Stimulated activated CD4-positive, alpha-beta T cell treated with anti-CD3 and anti-CD28 coated beads, TNF-alpha, amount 100 ng/mL, for 24 hours (primary cell): ENCODE measurements at regions not wholly inside any gene's neighbourhood (a gene's known extent, or its start where the extent isn't known, plus 50 kb on each side); places are given as distances from the start of the nearest gene placed in this dataset.

Source experiments
- DNase-seq, 3 experiments: peaks; one replicate each; pipeline ENCODE4 v3.0.0-alpha.2; 2020; ENCODE audit warnings: low read depth in 3 of 3

DNA sequence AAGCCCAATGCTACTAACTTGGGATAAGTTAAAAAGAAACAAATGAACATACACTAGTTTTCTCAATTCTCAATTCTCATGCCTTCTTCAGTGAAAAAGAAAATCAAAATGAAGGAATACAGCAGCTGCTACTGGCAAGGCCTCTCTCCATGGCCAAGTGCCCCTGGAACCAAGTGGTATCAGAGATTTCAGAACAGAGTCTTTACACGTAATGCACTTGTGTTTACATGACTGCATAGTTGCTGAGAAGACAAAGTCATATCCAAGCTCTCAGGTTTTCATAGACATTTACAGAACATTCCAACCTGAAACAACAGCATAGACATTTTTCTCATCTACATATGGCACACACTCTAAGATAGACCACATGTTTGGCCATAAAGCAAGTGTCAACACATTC lies 789.9 kb downstream of the CBLN2 start:
- no peak for DNase-seq

DNA sequence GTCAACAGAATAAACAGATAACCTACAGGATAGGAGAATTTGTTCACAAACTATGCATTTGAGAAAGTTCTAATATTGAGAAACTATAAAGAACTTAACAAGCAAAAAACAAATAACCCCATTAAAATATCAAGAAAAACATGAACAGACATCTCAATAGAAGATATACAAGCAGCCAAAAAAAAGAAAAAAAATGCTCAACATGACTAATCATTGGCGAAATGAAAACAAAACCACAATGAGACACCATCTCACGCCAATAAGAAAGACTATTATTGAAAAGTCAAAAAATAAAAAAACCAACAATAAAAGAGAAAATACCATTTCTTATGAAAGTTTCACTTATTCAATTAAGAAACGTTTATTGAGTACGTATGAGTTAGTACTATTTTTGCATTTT lies 800.5 kb downstream of the CBLN2 start:
- no peak for DNase-seq

DNA sequence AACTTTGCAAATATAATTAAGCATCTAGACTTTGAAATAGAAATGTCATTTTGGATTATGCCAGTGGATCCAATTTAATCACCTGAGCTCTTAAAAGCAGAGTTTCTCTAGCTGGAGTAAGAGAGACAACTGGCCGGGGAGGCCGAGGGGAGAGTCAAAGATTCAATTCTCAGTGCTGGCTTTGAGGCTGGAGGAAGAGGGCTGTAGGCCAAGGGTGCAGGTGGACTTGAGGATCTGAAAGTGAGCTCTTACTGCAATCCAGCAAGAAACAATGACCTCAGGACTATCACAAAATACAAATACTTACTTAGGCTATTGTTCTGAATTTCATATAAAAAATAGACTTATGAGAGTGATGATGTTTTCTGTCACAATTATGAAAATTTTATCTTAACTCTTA lies 814.5 kb downstream of the CBLN2 start:
- DNase-seq = no peak

DNA sequence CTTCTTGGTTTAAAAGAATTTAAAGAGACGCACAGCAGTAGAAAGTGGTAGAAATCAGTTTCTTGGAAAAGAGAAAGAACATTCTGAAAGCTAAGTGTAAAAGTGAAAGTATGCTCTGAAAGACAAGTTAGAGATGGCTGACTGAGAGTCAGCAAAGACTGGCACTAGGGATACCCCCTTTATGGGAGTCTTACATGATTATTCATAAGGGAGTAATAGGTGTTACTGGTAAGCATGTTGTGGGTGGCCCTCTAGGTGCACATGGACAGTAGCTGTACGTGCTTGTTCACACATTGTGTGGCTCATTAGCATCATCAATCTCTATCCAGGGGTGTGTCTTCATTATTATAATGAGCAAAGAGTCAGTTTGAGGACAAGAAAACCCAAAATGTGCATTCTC lies 816.2 kb downstream of the CBLN2 start:
- no peak for DNase-seq

DNA sequence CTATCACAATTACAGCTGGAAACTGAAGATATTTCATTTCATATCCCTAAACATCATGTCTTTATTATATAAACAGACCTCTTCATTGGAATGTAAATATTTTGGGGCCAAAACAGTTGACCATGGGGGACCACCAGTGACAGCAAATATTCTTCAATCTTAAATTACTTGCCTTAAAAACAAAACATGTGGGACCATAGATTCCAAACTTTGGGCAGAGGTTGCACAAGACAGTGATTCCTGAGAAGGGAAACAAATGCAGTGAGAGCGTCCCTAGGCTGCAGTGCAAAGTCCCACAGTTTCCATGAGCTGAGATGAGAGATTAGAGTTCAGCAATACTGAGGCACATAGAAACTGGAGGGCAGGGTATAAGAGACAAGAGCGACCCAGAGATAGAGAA lies 818.9 kb downstream of the CBLN2 start:
- no peak for DNase-seq

DNA sequence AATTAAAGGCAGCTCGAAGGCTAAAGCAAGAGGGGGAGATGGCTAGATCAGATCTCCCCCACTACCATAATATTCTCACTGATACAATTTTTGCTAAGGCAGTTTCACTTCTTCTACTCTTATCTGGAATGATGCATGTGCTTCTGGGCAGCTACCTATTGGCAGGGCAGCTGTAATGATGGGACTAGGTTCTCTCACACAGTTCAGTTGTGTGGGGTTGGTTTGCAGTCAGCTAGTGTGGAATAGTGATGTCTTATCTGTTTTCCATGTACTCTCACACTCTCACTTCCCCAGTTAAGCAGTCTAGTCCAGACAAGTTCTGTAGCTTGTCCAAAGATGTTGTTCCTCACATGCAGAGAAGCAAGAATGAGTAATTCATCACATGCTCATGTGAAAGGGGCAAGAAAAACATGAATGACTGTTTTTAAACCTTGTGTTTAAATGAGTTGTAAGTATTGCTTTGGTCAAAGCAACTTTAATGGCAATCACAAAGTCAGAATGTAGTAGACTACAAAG lies 836.1 kb downstream of the CBLN2 start:
- DNase-seq = no peak

DNA sequence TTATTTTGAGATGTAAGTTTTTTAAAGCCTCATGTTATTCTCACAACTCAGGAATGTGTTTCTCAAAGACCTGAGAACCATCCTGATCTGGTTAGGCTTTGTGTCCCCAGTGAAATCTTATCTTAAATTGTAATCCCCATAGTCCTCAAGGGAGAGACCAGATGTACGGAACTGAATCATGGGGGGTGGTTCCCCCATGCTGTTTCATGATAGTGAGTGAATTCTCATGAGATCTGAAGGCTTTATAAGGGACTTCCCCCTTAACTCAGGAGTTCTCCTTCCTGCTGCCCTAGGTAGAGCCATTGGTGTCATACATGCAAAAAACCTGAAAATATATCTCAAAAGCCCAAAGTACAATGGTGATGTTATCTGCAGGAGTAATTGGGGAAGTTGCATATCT lies 836.7 kb downstream of the CBLN2 start:
- no peak for DNase-seq

DNA sequence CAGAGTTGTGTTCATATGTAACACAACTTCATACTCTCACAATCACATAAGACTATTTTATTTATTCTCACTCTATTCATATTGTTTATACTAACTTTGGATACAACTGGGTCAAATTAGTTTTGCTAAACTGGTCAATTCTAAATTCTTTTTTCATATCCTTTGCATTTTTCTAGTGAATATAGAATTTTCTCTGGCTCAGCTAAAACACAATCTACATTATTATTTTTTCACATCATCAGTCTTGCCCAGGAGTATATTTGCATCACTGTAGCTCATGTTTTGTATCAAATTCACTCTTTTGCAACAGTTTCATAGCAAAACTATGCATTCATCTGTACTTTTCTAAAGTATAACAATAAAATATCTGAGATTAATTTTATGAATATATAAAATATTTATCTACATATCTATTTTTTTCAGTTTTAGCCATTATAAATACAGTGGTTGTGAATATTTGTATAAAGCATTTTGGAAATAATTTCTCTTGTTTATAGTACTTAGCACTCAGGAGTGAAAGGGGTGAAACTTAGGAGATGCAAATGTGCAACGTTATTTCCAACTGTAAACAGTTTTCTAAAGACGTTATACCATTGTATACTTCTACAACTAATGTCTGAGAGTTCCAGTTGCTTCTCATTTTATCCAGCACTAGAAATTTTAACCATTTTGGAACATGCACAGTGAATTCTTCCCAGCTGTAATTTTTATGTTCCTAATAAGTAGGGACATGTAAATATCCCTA lies 854.6 kb downstream of the CBLN2 start:
- DNase-seq = no peak

DNA sequence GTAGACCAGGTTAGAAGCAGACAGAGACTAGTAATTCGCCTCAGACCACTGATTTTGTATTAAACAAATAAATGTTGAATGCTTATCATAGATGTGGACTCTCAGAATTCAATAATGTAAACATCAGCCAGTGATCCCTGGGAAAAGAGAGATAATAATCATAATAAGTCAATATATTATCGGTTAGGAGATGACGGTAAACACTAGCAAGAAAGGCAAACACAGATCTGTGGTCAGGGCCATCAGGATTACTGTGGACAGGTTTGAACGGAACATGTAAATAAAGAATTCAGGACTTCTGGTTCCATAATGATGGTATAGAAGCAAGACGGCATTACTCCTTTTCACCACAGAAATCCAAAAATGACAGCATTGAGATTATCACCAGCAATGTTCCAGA lies 861.6 kb downstream of the CBLN2 start:
- DNase-seq = no peak

DNA sequence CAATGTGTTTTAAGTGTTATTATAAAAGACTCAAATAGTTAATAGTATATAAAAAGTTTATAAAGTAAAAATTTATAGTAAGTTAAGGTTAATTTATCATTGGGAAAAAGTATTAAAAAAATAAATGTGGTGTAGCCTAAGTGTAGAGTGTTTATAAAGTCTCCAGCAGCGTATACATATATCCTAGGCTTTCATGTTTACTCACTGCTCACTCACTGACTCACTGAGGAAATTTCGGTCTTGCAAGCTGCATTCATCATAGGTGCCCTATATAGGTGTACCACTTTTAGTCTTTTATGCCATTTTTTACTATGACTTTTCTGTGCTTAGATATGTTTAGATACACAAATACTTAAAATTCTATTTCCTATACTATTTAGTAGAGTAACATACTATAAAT lies 866.0 kb downstream of the CBLN2 start:
- no peak for DNase-seq

DNA sequence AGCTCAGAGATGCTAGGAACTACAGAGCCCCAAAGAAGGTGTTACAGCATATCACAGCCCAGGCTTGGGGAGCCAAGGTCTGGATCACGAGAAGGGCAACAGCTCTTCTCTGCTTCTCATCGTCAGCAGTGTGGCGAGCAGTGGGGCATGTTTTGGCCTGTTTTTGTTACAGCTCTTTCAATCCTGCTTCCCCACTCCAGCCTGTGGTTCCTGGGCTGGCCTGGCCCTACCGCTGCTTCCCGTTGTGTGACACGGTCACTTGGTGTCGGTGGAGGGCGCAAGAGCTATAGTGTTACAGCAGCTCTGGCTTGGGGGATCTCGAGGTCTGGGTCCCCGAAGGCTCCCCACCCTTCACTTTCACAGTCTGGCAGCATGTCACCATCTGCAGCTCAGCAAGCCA lies 870.2 kb downstream of the CBLN2 start:
- DNase-seq = no peak

DNA sequence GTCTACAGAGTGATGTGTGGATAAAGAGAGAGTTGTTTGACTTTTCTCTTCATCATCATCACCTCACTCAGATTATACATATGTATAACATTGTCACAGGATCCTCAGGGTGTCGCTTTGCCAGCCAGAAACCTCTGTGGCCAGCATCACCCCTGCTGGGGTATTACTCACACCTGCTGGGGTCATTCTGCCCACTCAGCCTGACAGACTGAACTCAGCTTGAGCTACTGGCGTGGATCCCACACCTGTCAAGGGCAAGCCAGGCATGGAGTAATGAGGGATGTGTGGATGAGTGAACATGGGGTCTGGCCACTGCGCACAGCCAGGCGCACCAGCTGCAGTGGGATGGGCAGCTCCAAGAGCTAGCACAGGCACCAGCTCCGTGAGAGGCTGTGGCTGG lies 870.6 kb downstream of the CBLN2 start:
- DNase-seq = no peak

DNA sequence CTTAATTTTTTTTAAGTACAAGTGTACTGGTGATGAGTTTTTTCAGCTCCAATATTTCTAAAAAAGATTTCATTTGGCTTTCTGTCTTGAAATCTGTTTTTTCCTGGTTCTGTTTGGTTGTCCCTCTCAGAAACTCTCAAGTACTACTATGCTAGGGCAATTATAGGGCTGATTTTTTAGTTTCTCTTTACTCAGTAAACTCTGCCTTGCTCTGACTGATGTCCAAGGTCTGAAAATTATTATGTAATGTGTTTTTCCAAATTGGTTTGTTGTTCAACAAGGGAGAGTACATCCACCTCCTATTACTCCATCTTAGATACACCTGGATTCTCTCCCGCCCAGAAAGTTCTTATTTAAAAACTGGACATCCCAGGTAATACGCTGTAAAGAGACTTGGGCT lies 877.7 kb downstream of the CBLN2 start:
- no peak for DNase-seq

DNA sequence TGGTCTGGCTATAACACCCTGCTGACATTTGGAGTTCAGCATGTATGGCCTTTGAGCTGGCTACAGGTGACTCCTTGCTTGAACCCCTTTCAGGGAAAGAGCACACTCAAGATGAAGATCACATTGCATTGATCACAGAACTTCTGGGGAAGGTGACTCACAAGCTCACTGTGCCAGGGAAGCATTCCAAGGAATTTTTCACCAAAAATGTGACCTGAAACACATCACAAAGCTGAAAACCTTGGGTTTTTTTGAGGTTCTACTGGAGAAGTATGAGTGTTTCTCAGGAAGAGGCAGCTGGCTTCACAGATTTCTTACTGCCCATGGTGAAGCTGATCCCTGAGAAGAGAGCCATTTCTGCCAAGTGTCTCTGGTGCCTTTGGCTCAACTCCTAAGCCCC lies 879.0 kb downstream of the CBLN2 start:
- DNase-seq = no peak

DNA sequence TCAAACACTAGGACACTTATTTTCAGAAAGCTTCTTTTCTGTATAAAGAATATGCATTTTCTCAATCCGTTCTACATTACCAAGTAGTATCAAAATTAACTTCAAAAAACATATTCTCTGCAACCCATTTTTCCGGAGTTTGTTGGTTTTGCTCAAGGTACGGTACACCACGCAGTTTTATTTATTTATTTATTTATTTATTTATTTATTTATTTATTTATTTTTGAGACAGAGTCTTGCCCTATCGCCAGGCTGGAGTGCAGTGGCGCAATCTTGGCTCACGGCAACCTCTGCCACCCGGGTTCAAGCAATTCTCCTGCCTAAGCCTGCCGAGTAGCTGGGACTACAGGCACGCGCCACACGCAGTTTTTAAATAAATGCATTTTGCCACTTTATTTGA lies 900.3 kb downstream of the CBLN2 start:
- DNase-seq = no peak

DNA sequence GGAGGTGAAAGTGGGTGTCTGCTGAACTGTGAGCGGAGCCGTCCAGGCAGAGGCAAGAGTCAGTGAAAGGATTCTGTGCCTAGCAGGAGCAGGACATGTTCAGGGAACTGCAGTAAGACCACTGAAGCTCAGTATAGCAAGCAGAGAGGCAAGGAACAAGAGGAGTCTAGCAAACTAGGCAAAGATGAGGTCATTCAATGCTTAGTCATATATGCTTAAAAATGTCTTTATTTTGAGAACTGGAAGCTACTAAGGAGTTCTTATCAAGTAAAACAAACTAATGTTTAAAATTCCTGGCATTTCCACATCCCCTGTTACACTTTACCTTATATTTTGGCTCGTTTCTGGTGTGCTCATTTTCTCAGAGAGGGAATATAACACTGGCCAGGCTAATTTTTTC lies 913.4 kb downstream of the CBLN2 start:
- DNase-seq = no peak

DNA sequence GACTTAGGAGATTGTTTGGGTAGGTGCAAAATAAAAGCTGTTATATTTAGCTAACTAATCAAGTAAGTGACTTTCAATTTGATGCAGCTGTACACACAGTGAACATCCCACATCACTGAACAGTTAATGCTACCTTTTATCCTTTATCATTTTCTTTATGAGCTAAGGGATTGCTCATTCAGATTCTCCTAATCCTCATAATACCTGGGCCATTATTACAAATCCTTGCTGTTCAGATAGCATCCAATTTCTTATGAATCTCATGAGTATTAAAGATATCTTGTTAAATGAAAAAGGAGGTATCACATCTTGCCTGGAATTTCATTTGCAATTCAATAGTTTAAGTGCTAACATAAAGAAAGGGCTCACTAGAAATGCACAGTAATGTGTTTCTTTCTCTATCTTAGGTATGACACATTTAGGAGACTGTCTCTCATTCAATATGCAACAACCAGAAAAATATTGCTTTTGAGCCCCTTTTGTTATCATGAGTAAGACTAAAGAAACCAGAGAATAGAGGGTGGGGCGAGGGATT lies 918.5 kb downstream of the CBLN2 start:
- DNase-seq = no peak

DNA sequence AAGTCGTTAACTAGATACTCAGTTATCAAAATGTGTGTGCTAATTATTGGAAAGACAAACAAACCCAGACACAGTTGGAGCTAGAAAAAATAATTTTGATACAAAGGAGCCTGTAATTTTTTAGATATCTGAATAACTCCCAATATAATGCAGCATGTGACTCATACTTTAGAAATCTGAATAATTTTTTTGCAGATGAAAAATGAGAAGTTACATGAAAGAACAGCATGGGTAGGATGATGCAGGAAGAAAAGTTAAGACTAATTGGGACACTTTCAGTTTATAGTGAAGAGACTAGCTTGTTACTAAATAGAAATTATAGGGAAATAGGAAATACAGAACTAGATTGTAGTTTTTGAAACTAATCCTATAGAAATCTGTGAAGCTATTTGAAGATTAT lies 945.8 kb downstream of the CBLN2 start:
- DNase-seq = no peak

DNA sequence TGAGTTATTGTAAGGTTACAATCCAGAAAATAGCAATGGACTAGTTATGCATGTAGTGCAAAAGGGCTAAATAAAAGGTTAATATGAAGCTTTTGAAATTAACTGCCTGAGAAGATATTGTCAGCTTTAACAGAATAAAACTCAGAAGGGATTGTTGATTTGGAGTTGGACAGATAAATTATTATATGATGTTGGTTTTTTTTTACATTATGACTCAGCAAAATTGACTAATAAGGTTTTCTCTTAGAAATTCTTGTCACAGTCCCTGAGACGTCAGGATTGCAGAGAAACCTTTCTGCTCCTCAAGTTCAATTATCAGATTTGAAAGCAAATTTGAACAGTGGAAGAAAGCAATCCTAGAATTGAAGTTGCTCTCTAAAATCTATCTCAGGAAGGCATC lies 946.9 kb downstream of the CBLN2 start:
- DNase-seq = no peak

DNA sequence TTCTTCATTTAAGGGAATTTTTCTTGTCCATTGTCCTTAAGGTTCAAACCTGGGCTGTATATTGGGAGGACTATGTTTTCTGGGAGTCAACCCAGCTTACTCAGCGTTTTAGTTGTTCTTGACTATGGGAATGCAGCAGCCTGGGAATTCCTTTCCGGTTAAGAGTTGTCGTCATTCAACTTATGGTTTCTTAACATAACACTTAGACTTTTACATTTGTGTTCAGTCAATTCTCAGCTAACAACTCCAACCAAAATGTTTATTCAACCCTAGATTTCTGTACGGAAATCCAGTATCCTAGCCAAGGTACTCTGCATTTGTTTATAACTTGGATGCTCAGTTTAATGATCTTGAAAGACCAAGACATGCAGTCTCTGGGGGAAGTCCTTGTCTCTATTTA lies 960.9 kb downstream of the CBLN2 start:
- no peak for DNase-seq

DNA sequence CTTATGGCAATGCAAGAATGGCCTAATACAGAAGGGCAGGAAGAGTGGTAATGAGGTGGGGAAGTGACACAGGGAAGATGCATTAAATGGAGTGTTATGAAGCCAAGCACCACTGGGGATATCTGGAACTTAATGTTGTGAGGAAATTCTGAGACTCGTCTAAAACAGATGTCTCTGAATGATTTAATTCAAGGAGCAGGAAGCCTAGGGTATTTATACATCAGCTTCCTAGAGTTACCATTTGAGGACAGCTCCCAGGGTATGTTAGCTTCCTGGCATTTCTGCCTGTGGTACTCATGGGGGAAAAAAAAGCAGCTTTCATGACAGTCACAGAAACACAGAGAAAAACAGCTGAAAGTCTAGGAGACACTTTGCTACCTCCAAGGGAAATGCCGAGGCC lies 989.5 kb downstream of the CBLN2 start:
- DNase-seq = no peak

DNA sequence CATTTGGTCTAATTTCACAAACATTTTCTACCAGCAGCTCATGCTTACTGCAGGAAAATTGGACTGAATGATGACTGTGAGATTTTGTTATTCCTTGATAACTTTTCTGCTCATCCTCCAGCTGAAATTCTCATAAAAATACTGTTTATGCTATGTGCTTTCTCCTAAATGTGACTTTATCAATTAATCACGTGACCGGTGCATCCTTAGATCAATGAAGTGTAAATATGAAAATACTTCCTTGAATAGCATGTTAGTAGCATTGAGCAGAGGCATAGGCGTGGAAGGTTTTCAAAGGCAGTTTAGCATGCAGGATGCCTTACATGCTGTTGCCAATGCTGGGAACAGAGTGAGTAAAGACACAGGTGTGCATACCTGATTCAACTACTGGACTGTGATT lies 1002.5 kb downstream of the CBLN2 start:
- no peak for DNase-seq

DNA sequence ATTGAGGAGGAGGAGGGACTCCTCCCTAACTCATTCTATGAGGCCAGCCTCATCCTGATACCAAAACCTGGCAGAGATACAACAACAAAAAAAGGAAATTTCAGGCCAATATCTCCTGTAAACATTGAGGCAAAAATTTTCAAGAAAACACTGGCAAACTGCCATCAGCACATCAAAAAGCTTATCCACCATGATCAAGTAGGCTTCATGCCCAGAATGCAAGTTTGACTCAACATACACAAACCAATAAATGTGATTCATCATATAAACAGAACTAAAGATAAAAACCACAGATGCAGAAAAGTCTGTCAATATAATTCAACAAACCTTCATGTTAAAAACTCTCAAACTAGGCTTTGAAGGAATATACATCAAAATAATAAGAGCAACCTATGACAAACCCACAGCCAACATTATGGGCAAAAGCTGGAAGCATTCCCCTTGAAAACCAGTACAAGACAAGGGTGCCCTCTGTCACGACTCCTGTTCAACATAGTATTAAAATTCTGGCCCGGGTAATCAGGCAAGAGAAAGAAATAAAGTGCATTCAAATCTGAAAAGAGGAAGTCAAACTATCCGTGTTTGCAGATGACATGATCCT lies 1014.3 kb downstream of the CBLN2 start:
- no peak for DNase-seq
